ENCODE measurements at regions not wholly inside any gene's neighbourhood (a gene's known extent, or its start where the extent isn't known, plus 50 kb on each side); places are given as distances from the start of the nearest gene placed in this dataset.

GRCh38 chr6:85996034-85996375 lies 353.3 kb upstream of the SYNCRIP start:
- TF ChIP-seq CTCF (IDR thresholded peaks at IDR 0.05; ENCODE audit: insufficient read depth, low read length) (no peak), REST (IDR thresholded peaks at IDR 0.05; ENCODE audit: insufficient replicate concordance, low read depth) (no peak), POLR2AphosphoS5 (IDR thresholded peaks at IDR 0.05; ENCODE audit: low read depth) (no peak), SPI1 (IDR thresholded peaks at IDR 0.05; ENCODE audit: borderline replicate concordance, low read depth) (no peak), GABPA (IDR thresholded peaks at IDR 0.05; ENCODE audit: low read depth) (no peak)
- no peak for DNase-seq (ENCODE audit: low read depth in 1 of 2, low spot score in 1 of 2)
- no peak overlapping the region for H3K27ac ChIP-seq (replicated peaks)

GRCh38 chr6:85995339-85996033 lies 352.8 kb upstream of the SYNCRIP start:
- H3K4me3 ChIP-seq (replicated peaks; ENCODE audit: insufficient read depth, low read length) = no peak overlapping the region
- no peak for DNase-seq (ENCODE audit: low read depth in 1 of 2, low spot score in 1 of 2)
- no peak for TF ChIP-seq SPI1 (IDR thresholded peaks at IDR 0.05; ENCODE audit: borderline replicate concordance, low read depth)
- no peak for TF ChIP-seq CTCF (IDR thresholded peaks at IDR 0.05; ENCODE audit: insufficient read depth, low read length)
- no peak for TF ChIP-seq POLR2AphosphoS5 (IDR thresholded peaks at IDR 0.05; ENCODE audit: low read depth)
- TF ChIP-seq GABPA (IDR thresholded peaks at IDR 0.05; ENCODE audit: low read depth) = no peak
- TF ChIP-seq REST (IDR thresholded peaks at IDR 0.05; ENCODE audit: insufficient replicate concordance, low read depth) = no peak
- H3K27ac ChIP-seq (replicated peaks) = no peak overlapping the region
- no peaks in the 10 kb centered on the region for H3K27me3 ChIP-seq (ENCODE audit: insufficient read depth, poor library complexity, severe bottlenecking)

More at GRCh38 chr6:85996034-85996375, 353.3 kb upstream of the SYNCRIP start:
- H3K27me3 ChIP-seq (ENCODE audit: insufficient read depth, poor library complexity, severe bottlenecking) = no peaks in the 10 kb centered on the region
- H3K4me3 ChIP-seq (replicated peaks; ENCODE audit: insufficient read depth, low read length) = no peak overlapping the region

GRCh38 chr6:85986681-85987080 lies 344.0 kb upstream of the SYNCRIP start:
- H3K27ac ChIP-seq (replicated peaks) = no peak overlapping the region
- DNase-seq (ENCODE audit: low read depth in 1 of 2, low spot score in 1 of 2) = no peak

More at GRCh38 chr6:85986681-85987080, 344.0 kb upstream of the SYNCRIP start:
- Histone ChIP-seq H3K4me3 (replicated peaks; ENCODE audit: insufficient read depth, low read length) (no peak overlapping the region), H3K27me3 (ENCODE audit: insufficient read depth, poor library complexity, severe bottlenecking) (no peaks in the 10 kb centered on the region)
- TF ChIP-seq POLR2AphosphoS5 (IDR thresholded peaks at IDR 0.05; ENCODE audit: low read depth) (no peak), CTCF (IDR thresholded peaks at IDR 0.05; ENCODE audit: insufficient read depth, low read length) (no peak), SPI1 (IDR thresholded peaks at IDR 0.05; ENCODE audit: borderline replicate concordance, low read depth) (no peak), REST (IDR thresholded peaks at IDR 0.05; ENCODE audit: insufficient replicate concordance, low read depth) (no peak), GABPA (IDR thresholded peaks at IDR 0.05; ENCODE audit: low read depth) (no peak)
